PC-9 (cell line): ENCODE measurements at regions not wholly inside any gene's neighbourhood (a gene's known extent, or its start where the extent isn't known, plus 50 kb on each side); places are given as distances from the start of the nearest gene placed in this dataset.

ENCODE experiments used
- BruUV-seq: library from RNA; stranded (reverse); fragments of 400-500 nt; replicated peaks from 2 replicates; lab custom pipeline; 2021; lab: Mats Ljungman, UMichigan
- CTCF ChIA-PET: fragments of 300-600 bp; sonication (Branson Sonifier 250); formaldehyde crosslinking; loops from one replicate; lab custom pipeline; 2022; ENCODE audit warnings: antibody characterized with exemption; lab: Charles Lee
- POLR2A ChIA-PET: fragments of 300-600 bp; sonication (Branson Sonifier 250); formaldehyde crosslinking; loops from one replicate; lab custom pipeline; 2022; ENCODE audit warnings: antibody characterized with exemption; ENCODE audit not compliant: unreplicated experiment; lab: Charles Lee
- DNase-seq, 2 experiments: peaks; one replicate each; pipeline versions ENCODE4 v3.0.0 to v3.0.0-alpha.2; 2015 to 2022; ENCODE audit warnings: mixed read lengths in 1 of 2
- H2AFZ ChIP-seq: fragments of 200-600 bp; sonication (generic); 2 replicates; pipeline ENCODE4 v1.8.1; 2017; ENCODE audit warnings: antibody characterized with exemption
- H3F3A ChIP-seq: fragments of 200-600 bp; sonication (generic); 2 replicates; pipeline ENCODE4 v1.8.1; 2017; ENCODE audit warnings: antibody characterized with exemption, mild to moderate bottlenecking, low read depth; ENCODE audit not compliant: insufficient read depth
- H3K27ac ChIP-seq: fragments of 200-600 bp; sonication (generic); 2 replicates; pipeline ENCODE4 v1.6.1; 2016; ENCODE audit warnings: mixed run types
- H3K27me3 ChIP-seq: fragments of 200-600 bp; sonication (generic); 2 replicates; pipeline ENCODE4 v1.6.1; 2016; ENCODE audit warnings: low read depth, mixed run types; ENCODE audit not compliant: insufficient read depth
- H3K36me3 ChIP-seq: fragments of 200-600 bp; sonication (generic); 2 replicates; pipeline ENCODE4 v1.6.1; 2016; ENCODE audit warnings: low read depth, mixed run types
- H3K4me1 ChIP-seq: fragments of 200-600 bp; sonication (generic); replicated peaks from 2 replicates; pipeline ENCODE4 v1.6.1; 2016; ENCODE audit warnings: mixed run types; ENCODE audit not compliant: insufficient read depth
- H3K4me2 ChIP-seq: fragments of 200-600 bp; sonication (generic); 2 replicates; pipeline ENCODE4 v1.6.1; 2017; ENCODE audit warnings: mixed run types
- H3K4me3 ChIP-seq: fragments of 200-600 bp; sonication (generic); 2 replicates; pipeline ENCODE4 v1.6.1; 2016; ENCODE audit warnings: mixed run types
- H3K79me2 ChIP-seq: fragments of 200-600 bp; sonication (generic); 2 replicates; pipeline ENCODE4 v1.6.1; 2017; ENCODE audit warnings: low read depth, mixed run types
- H3K9me2 ChIP-seq: fragments of 200-600 bp; sonication (generic); 2 replicates; pipeline ENCODE4 v1.8.1; 2017; ENCODE audit warnings: mild to moderate bottlenecking; ENCODE audit not compliant: insufficient read depth
- H3K9me3 ChIP-seq: fragments of 200-600 bp; sonication (generic); 2 replicates; pipeline ENCODE4 v1.8.1; 2016; ENCODE audit warnings: low read depth; ENCODE audit not compliant: insufficient read depth
- H4K20me1 ChIP-seq: fragments of 200-600 bp; sonication (generic); 2 replicates; pipeline ENCODE4 v1.8.1; 2017; ENCODE audit not compliant: insufficient read depth
- EZH2 ChIP-seq: fragments of 200-600 bp; sonication (generic); IDR thresholded peaks from 2 replicates; pipeline ENCODE4 v1.8.0; 2017; ENCODE audit warnings: antibody characterized with exemption, low read depth
- intact Hi-C: fragments of 100-400 bp; cut with micrococcal nuclease; formaldehyde crosslinking; loops from one replicate; pipeline ENCODE4 v1.10.0; 2022; ENCODE audit not compliant: unreplicated experiment
- TF ChIP-seq, protein P1 (sequence below): fragments of 200-600 bp; sonication (generic); conservative IDR thresholded peaks from 2 replicates; pipeline ENCODE4 v1.6.1; 2017; ENCODE audit warnings: mixed run types, antibody characterized with exemption, mild to moderate bottlenecking, moderate library complexity

GRCh38 chr4:95987851-95988250 lies 148.0 kb downstream of the PDHA2 start:
- ChIA-PET CTCF (no interaction called here), POLR2A (no interaction called here)
- Histone ChIP-seq H3K27me3 (no peaks in the 10 kb centered on the region), H3F3A (no peaks in the 10 kb centered on the region), H3K9me3 (no peaks in the 10 kb centered on the region), H2AFZ (no peak overlapping the region), H3K27ac (no peak overlapping the region), H3K4me3 (no peak overlapping the region), H3K9me2 (no peaks in the 10 kb centered on the region), H3K79me2 (no peaks in the 10 kb centered on the region), H3K36me3 (no peaks in the 10 kb centered on the region), H3K4me1 (no peaks in the 10 kb centered on the region), H4K20me1 (no peaks in the 10 kb centered on the region), H3K4me2 (no peak overlapping the region)
- TF ChIP-seq EZH2, result no peak
- TF ChIP-seq, protein P1, sequence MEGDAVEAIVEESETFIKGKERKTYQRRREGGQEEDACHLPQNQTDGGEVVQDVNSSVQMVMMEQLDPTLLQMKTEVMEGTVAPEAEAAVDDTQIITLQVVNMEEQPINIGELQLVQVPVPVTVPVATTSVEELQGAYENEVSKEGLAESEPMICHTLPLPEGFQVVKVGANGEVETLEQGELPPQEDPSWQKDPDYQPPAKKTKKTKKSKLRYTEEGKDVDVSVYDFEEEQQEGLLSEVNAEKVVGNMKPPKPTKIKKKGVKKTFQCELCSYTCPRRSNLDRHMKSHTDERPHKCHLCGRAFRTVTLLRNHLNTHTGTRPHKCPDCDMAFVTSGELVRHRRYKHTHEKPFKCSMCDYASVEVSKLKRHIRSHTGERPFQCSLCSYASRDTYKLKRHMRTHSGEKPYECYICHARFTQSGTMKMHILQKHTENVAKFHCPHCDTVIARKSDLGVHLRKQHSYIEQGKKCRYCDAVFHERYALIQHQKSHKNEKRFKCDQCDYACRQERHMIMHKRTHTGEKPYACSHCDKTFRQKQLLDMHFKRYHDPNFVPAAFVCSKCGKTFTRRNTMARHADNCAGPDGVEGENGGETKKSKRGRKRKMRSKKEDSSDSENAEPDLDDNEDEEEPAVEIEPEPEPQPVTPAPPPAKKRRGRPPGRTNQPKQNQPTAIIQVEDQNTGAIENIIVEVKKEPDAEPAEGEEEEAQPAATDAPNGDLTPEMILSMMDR, result no peak
- intact Hi-C loops, result no loop called here
- BruUV-seq, result no TSS peak
- DNase-seq, result no peak

- Histone ChIP-seq H3F3A (no peaks in the 10 kb centered on the region), H3K4me3 (no peak overlapping the region), H3K9me3 (no peaks in the 10 kb centered on the region), H3K4me1 (no peaks in the 10 kb centered on the region), H3K36me3 (no peaks in the 10 kb centered on the region), H3K4me2 (no peak overlapping the region), H2AFZ (no peak overlapping the region), H3K79me2 (no peaks in the 10 kb centered on the region), H3K27me3 (no peaks in the 10 kb centered on the region), H3K9me2 (no peaks in the 10 kb centered on the region), H3K27ac (no peak overlapping the region), H4K20me1 (no peaks in the 10 kb centered on the region)
- BruUV-seq, result no TSS peak
- ChIA-PET CTCF (no interaction called here), POLR2A (no interaction called here)
- no peak for TF ChIP-seq EZH2
- TF ChIP-seq, protein P1, result no peak
- intact Hi-C loops, result no loop called here
- no peak for DNase-seq
Observed at GRCh38 chr4:95998311-95998710, 158.4 kb downstream of the PDHA2 start.

- Histone ChIP-seq H2AFZ (no peak overlapping the region), H3K9me3 (no peaks in the 10 kb centered on the region), H3K36me3 (no peaks in the 10 kb centered on the region), H3K4me2 (no peak overlapping the region), H3K4me3 (no peak overlapping the region), H3K9me2 (no peaks in the 10 kb centered on the region), H3K4me1 (no peaks in the 10 kb centered on the region), H4K20me1 (no peaks in the 10 kb centered on the region), H3K27ac (no peak overlapping the region), H3K79me2 (no peaks in the 10 kb centered on the region), H3K27me3 (no peaks in the 10 kb centered on the region), H3F3A (no peaks in the 10 kb centered on the region)
- ChIA-PET POLR2A (no interaction called here), CTCF (no interaction called here)
- BruUV-seq, result no TSS peak
- TF ChIP-seq EZH2, result no peak
- TF ChIP-seq, protein P1, result no peak
- no peak for DNase-seq
- intact Hi-C loops, result no loop called here
Observed at GRCh38 chr4:96003951-96004740, 164.3 kb downstream of the PDHA2 start.
